ENCODE measurements at regions not wholly inside any gene's neighbourhood (a gene's known extent, or its start where the extent isn't known, plus 50 kb on each side); places are given as distances from the start of the nearest gene placed in this dataset.

GRCh38 chr1:96632045-96632664 lies 89.4 kb upstream of the PTBP2 start (continued):
- TF ChIP-seq HNF1A (IDR thresholded peaks at IDR 0.05; ENCODE audit: low read depth) (no peak), HNF1A (CRISPR knock-in tag; IDR thresholded peaks at IDR 0.05; ENCODE audit: borderline replicate concordance) (peak; percentile 41; the same call in 1 of the 2 replicates), ZSCAN5A (CRISPR knock-in tag; IDR thresholded peaks at IDR 0.05; ENCODE audit: borderline replicate concordance) (no peak), ASH2L (IDR thresholded peaks at IDR 0.05; ENCODE audit: insufficient read length, low read depth, low read length) (peak; percentile 93), EEA1 (CRISPR knock-in tag; IDR thresholded peaks at IDR 0.05; ENCODE audit: borderline replicate concordance) (no peak), GABPA (IDR thresholded peaks at IDR 0.05; ENCODE audit: low read depth, low read length) (no peak), GABPA (CRISPR knock-in tag; IDR thresholded peaks at IDR 0.05; ENCODE audit: low read depth) (peak; percentile 27; the same call in 1 of the 2 replicates), ZNF644 (CRISPR knock-in tag; IDR thresholded peaks at IDR 0.05; ENCODE audit: low read depth) (0 out of 2 replicates have a peak, but pooled peaks have one; percentile 26), SP5 (CRISPR knock-in tag; IDR thresholded peaks at IDR 0.05; ENCODE audit: borderline replicate concordance, low read depth) (peak; percentile 74), ZBED4 (CRISPR knock-in tag; IDR thresholded peaks at IDR 0.05; ENCODE audit: borderline replicate concordance) (peak; percentile 38; the same call in 1 of the 2 replicates), ZNF383 (CRISPR knock-in tag; IDR thresholded peaks at IDR 0.05; ENCODE audit: borderline replicate concordance) (no peak), CREB1 (IDR thresholded peaks at IDR 0.05) (no peak), CREB1 (CRISPR knock-in tag; IDR thresholded peaks at IDR 0.05) (peak; percentile 73; the same call in 1 of the 2 replicates), AHR (CRISPR knock-in tag; IDR thresholded peaks at IDR 0.05) (no peak), HNF1B (CRISPR knock-in tag; IDR thresholded peaks at IDR 0.05) (no peak), NFATC3 (CRISPR knock-in tag; IDR thresholded peaks at IDR 0.05) (no peak), ZSCAN21 (CRISPR knock-in tag; IDR thresholded peaks at IDR 0.05; ENCODE audit: borderline replicate concordance) (no peak), ZBTB14 (CRISPR knock-in tag; IDR thresholded peaks at IDR 0.05) (no peak)
